Neuron (in vitro differentiated cells): ENCODE measurements at regions not wholly inside any gene's neighbourhood (a gene's known extent, or its start where the extent isn't known, plus 50 kb on each side); places are given as distances from the start of the nearest gene placed in this dataset.

Source experiments
- H2AFZ ChIP-seq: one replicate; pipeline ENCODE4 v1.6.1; 2013; ENCODE audit warnings: low read depth, mild to moderate bottlenecking, inconsistent platforms, low read length, moderate library complexity
- H3K27me3 ChIP-seq: one replicate; pipeline ENCODE4 v1.6.1; 2013; ENCODE audit warnings: low read length; ENCODE audit not compliant: insufficient read depth
- H3K36me3 ChIP-seq: one replicate; pipeline ENCODE4 v1.6.1; 2013; ENCODE audit warnings: low read length; ENCODE audit not compliant: insufficient read depth
- H3K4me1 ChIP-seq: one replicate; pipeline ENCODE4 v1.6.1; 2013; ENCODE audit warnings: low read length; ENCODE audit not compliant: insufficient read depth
- H3K4me3 ChIP-seq: 2 replicates; pipeline ENCODE4 v1.5.1; 2013; ENCODE audit warnings: mild to moderate bottlenecking, low read length, moderate library complexity
- H3K9me3 ChIP-seq: one replicate; pipeline ENCODE4 v1.6.1; 2013; ENCODE audit warnings: low read length

- Histone ChIP-seq H3K9me3 (peaks cover 3% of the 10 kb centered on the region), H3K4me1 (peaks cover 7% of the 10 kb centered on the region), H3K36me3 (no peaks in the 10 kb centered on the region), H3K27me3 (no peaks in the 10 kb centered on the region), H2AFZ (no peak overlapping the region), H3K4me3 (no peak overlapping the region)
Observed at GRCh38 chr15:93250950-93251349, 161.9 kb upstream of the RGMA start.

- Histone ChIP-seq H3K9me3 (peaks cover 3% of the 10 kb centered on the region), H3K4me3 (no peak overlapping the region), H3K27me3 (no peaks in the 10 kb centered on the region)
Observed at GRCh38 chr15:93250209-93250608, 161.2 kb upstream of the RGMA start.

GRCh38 chr15:93249623-93250022 lies 160.6 kb upstream of the RGMA start:
- H3K36me3 ChIP-seq = no peaks in the 10 kb centered on the region
- H3K9me3 ChIP-seq = peaks cover 3% of the 10 kb centered on the region
- H2AFZ ChIP-seq = no peak overlapping the region
- no peaks in the 10 kb centered on the region for H3K27me3 ChIP-seq
- H3K4me3 ChIP-seq = no peak overlapping the region
- H3K4me1 ChIP-seq = peaks cover 19% of the 10 kb centered on the region

More at GRCh38 chr15:93250209-93250608, 161.2 kb upstream of the RGMA start:
- Histone ChIP-seq H2AFZ (no peak overlapping the region), H3K4me1 (peaks cover 14% of the 10 kb centered on the region), H3K36me3 (no peaks in the 10 kb centered on the region)

- H3K4me3 ChIP-seq = no peak overlapping the region
- H3K27me3 ChIP-seq = no peaks in the 10 kb centered on the region
- H3K4me1 ChIP-seq = peaks cover 19% of the 10 kb centered on the region
- no peak overlapping the region for H2AFZ ChIP-seq
- peaks cover 3% of the 10 kb centered on the region for H3K9me3 ChIP-seq
- H3K36me3 ChIP-seq = no peaks in the 10 kb centered on the region
Observed at GRCh38 chr15:93247466-93248121, 158.6 kb upstream of the RGMA start.

- peaks cover 19% of the 10 kb centered on the region for H3K4me1 ChIP-seq
- no peaks in the 10 kb centered on the region for H3K36me3 ChIP-seq
- no peaks in the 10 kb centered on the region for H3K9me3 ChIP-seq
- H3K27me3 ChIP-seq = no peaks in the 10 kb centered on the region
- no peak overlapping the region for H2AFZ ChIP-seq
- H3K4me3 ChIP-seq = no peak overlapping the region
Observed at GRCh38 chr15:93246266-93247242, 157.5 kb upstream of the RGMA start.

- Histone ChIP-seq H2AFZ (no peak overlapping the region), H3K36me3 (no peaks in the 10 kb centered on the region), H3K4me1 (peaks cover 19% of the 10 kb centered on the region), H3K27me3 (no peaks in the 10 kb centered on the region), H3K9me3 (no peaks in the 10 kb centered on the region), H3K4me3 (no peak overlapping the region)
Observed at GRCh38 chr15:93245661-93246042, 156.6 kb upstream of the RGMA start.

- no peaks in the 10 kb centered on the region for H3K36me3 ChIP-seq
- H3K4me1 ChIP-seq = peaks cover 19% of the 10 kb centered on the region
- no peaks in the 10 kb centered on the region for H3K27me3 ChIP-seq
- no peak overlapping the region for H2AFZ ChIP-seq
- no peak overlapping the region for H3K4me3 ChIP-seq
- no peaks in the 10 kb centered on the region for H3K9me3 ChIP-seq
Observed at GRCh38 chr15:93244696-93245660, 156.0 kb upstream of the RGMA start.

GRCh38 chr15:93243573-93243972 lies 154.6 kb upstream of the RGMA start:
- Histone ChIP-seq H3K36me3 (no peaks in the 10 kb centered on the region), H3K4me3 (no peak overlapping the region), H3K4me1 (peaks cover 19% of the 10 kb centered on the region), H3K9me3 (peaks cover 3% of the 10 kb centered on the region), H3K27me3 (no peaks in the 10 kb centered on the region), H2AFZ (no peak overlapping the region)

- peaks cover 19% of the 10 kb centered on the region for H3K4me1 ChIP-seq
- H3K9me3 ChIP-seq = peaks cover 3% of the 10 kb centered on the region
- H3K27me3 ChIP-seq = no peaks in the 10 kb centered on the region
Observed at GRCh38 chr15:93241696-93242585, 152.9 kb upstream of the RGMA start.

GRCh38 chr15:93239993-93240392 lies 151.0 kb upstream of the RGMA start:
- H2AFZ ChIP-seq = no peak overlapping the region
- no peaks in the 10 kb centered on the region for H3K27me3 ChIP-seq
- peaks cover 3% of the 10 kb centered on the region for H3K4me1 ChIP-seq
- no peaks in the 10 kb centered on the region for H3K36me3 ChIP-seq
- no peak overlapping the region for H3K4me3 ChIP-seq
- peaks cover 3% of the 10 kb centered on the region for H3K9me3 ChIP-seq

More at GRCh38 chr15:93241696-93242585, 152.9 kb upstream of the RGMA start:
- Histone ChIP-seq H3K4me3 (no peak overlapping the region), H3K36me3 (no peaks in the 10 kb centered on the region), H2AFZ (no peak overlapping the region)

- Histone ChIP-seq H3K4me3 (no peak overlapping the region), H3K27me3 (no peaks in the 10 kb centered on the region), H3K9me3 (peaks cover 3% of the 10 kb centered on the region), H2AFZ (no peak overlapping the region), H3K4me1 (no peaks in the 10 kb centered on the region), H3K36me3 (no peaks in the 10 kb centered on the region)
Observed at GRCh38 chr15:93239591-93239990, 150.6 kb upstream of the RGMA start.

GRCh38 chr15:93238641-93239040 lies 149.6 kb upstream of the RGMA start:
- H3K27me3 ChIP-seq = no peaks in the 10 kb centered on the region
- no peak overlapping the region for H3K4me3 ChIP-seq
- no peaks in the 10 kb centered on the region for H3K4me1 ChIP-seq
- peaks cover 5% of the 10 kb centered on the region for H3K9me3 ChIP-seq
- no peaks in the 10 kb centered on the region for H3K36me3 ChIP-seq
- H2AFZ ChIP-seq = no peak overlapping the region
